Activated CD8-positive, alpha-beta memory T cell treated with anti-CD3 and anti-CD28 coated beads for 48 hours (primary cell): ENCODE measurements at regions not wholly inside any gene's neighbourhood (a gene's known extent, or its start where the extent isn't known, plus 50 kb on each side); places are given as distances from the start of the nearest gene placed in this dataset.
"Not testable (repeated sequence)": the region's sequence is repeated elsewhere in the genome, so short reads cannot be mapped to it uniquely, and the experiment has no call there.

Experiments
- DNase-seq, 3 experiments: peaks; one replicate each; pipeline ENCODE4 v3.0.0-alpha.2; 2020; ENCODE audit warnings: low read depth in 2 of 3, low spot score in 2 of 3

DNA sequence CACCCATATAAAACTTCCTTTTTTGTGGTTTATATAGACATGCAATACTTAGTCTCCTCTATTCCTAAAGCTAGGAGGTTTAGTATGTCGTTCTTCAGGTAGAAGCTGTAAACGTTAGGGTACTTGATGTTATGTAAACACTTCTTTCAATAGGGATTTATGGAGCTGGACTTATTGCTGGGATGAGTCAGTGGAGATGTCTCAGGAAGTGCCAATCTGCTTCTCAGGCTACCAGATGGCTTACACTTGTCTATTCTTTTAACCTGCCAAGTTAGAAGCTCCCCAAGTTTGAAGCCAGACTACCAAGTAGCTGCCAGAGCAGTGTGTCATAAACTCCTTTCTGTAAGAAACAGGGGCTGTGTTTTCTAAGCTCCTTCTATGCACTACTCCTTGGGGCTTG lies 756.5 kb upstream of the LRRTM1 start:
- DNase-seq: no peak

- no peak for DNase-seq
Observed at GRCh38 chr2:81050580-81051095, 746.1 kb upstream of the LRRTM1 start.

- no peak for DNase-seq
Observed at GRCh38 chr2:81043681-81044080, 739.1 kb upstream of the LRRTM1 start.

DNA sequence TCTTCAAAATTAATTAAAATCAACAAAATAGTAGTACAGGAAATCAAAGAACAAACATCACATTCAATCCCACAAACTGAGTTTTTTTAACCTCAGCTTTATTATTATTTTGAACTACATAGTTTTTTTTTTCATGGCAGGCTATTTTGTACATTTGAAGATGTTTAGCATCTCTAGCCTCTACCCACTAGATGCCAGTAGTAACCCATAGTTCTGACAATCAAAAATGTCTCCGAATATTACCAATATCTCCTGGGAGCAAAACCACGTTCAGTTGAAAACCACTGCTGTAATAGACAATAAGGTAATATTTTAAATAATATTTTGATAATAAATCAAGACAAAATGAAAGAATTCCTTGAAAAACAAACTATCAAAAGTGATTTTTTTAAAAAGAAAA lies 702.6 kb upstream of the LRRTM1 start:
- DNase-seq: no peak

DNA sequence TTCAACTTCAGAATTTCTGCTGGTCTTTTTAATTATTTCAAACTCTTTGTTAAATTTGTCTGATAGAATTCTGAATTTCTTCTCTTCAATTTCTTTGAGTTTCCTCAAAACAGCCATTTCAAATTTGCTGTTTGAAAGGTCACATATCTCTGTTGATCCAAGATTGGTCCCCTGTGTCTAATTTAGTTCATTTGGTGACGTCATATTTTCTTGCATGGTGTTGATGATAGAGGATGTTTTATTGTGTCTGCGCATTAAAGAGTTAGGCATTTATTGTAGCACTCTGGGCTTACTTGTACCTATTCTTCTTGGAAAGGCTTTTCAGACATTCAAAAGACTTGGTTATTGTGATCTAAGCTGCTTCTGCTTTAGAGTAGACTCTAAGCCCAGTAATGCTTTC lies 698.4 kb upstream of the LRRTM1 start:
- DNase-seq: no peak

- DNase-seq: no peak
Observed at GRCh38 chr2:80987466-80987865, 682.9 kb upstream of the LRRTM1 start.

DNA sequence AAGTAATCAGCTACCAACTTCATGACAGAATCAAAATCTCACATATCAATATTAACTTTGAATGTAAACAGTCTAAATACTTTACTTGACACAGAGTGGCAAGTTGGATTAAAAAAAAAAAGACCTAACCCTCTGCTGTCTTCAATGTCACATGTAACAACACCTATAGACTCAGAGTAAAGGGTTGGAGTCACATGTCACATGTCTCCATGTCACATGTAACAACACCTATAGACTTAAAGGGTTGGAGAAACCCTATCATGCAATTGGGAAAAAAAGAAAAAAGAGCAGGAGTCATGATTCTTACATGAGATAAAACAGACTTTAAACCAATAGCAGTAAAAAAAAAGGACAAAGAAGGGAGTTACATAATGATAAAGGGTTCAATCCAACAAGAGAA lies 665.3 kb upstream of the LRRTM1 start:
- no peak for DNase-seq

DNA sequence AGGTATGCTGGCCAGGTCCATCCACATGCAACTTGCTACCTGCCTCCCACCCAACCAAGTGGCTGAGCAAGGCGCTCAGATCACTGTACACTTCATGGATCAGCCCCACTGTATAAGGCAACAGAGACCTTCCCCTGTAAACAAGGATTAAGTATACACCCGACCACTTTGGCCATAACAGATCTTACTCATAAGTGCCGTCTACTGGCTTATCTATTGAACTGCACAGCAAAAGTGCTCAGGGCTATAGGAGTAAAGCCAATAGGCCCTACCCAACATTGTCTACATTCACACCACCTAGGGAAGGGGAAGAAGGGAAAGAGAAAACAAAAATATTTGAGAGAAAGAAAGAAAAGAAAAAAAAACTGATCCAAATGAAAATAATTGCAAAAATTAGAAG lies 663.9 kb upstream of the LRRTM1 start:
- no peak for DNase-seq

GRCh38 chr2:80947601-80948130 lies 643.1 kb upstream of the LRRTM1 start:
- no peak for DNase-seq

DNA sequence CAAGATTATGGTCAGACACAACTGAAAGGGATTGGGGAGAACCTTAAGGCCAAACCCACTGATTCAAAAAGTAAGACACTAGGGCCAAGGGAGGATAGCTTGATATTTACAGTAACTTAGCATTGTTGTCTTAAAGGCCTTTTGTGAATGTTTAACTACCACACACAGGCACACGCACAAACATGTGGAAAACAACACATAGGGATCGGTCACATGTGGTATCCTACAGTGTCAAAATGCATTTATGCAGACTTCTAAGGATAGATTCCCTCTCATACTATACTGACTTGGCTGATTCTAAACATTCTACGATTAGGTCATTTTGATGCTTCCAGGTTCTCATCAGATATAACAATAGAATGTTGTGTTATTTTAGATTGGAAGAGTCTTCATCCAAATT lies 638.9 kb upstream of the LRRTM1 start:
- no peak for DNase-seq

GRCh38 chr2:80942766-80943165 lies 638.2 kb upstream of the LRRTM1 start:
- no peak for DNase-seq

- DNase-seq: no peak
Observed at GRCh38 chr2:80938463-80938862, 633.9 kb upstream of the LRRTM1 start.

DNA sequence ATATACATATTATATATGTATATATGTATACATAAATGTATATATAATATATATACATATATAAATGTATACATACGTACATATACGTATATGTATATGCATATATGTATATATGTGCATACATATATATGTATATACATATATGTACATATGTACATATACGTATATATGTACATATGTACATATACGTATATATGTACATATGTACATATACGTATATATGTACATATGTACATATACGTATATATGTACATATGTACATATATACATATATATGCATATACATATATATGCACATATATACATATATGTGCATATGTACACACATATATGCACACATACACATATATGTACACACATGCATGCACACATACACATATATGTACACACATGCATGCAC lies 627.3 kb upstream of the LRRTM1 start:
- not testable (repeated sequence) for DNase-seq

GRCh38 chr2:80930777-80931176 lies 626.2 kb upstream of the LRRTM1 start:
- no peak for DNase-seq

DNA sequence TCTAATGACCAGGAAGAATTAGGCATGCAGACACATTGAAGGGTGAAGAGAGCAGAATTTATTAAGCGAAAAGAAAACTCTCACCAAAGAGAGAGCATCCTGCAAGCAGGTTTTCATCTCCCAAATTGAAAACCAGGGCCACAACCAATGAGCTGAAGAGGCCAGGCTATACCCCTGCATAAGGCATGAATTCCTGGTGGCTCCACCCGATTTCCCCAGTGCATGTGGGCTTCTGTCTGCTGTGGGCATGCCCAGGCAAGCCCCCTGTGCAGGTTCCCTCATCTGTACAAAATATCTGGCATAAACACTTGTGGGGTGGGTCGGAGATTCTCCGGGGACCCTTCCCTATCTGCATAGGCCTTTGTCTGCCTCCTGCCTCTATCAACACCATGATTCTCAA lies 621.6 kb upstream of the LRRTM1 start:
- no peak for DNase-seq

DNA sequence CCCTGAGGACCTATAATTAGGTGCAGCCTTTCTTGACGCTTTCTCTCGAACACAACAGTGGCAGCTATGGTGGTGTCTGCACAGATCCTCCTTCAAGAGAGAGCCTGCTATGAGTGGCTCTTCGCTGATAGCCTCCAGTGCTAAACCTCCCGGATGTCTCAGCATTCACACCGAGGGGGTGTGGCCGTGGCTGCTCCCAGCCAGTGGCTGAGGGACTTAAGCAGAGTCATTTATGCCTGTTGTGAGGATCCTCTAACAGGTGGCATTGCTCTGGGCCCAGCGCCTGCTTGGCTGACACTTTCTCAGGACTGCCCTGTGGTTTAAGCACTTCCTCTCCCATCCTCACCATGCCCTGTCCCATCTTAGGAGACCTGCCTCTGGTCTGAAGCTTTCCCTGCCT lies 592.0 kb upstream of the LRRTM1 start:
- DNase-seq: no peak

GRCh38 chr2:80894486-80894885 lies 589.9 kb upstream of the LRRTM1 start:
- no peak for DNase-seq

GRCh38 chr2:80893711-80894110 lies 589.2 kb upstream of the LRRTM1 start:
- no peak for DNase-seq

- DNase-seq: no peak
Observed at GRCh38 chr2:80889009-80889408, 584.5 kb upstream of the LRRTM1 start.

DNA sequence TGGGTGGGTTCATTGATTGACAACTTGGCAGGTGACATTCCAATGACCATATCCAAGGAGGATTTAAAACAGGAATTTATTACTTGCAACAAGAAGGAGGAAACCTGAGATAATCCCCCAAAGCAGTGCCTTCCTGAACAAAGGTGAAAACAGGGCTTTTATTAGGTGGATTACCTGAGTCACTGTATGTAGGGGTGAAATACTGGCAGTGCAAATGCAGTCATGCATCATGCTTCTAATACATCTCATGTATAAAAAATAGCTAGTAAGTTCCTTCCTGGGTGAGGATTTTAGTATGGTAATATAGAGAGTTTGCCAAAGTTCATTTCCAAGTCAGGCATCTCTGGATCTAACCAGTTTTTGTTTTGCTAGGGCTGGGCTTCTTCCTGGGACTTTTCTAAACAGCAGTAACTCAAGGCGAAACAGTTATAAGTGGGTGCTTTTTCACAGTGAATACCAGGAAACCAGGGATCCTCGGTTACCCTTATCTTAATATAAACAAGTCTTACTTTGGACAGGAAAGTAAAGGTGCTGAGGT lies 583.4 kb upstream of the LRRTM1 start:
- DNase-seq: no peak

DNA sequence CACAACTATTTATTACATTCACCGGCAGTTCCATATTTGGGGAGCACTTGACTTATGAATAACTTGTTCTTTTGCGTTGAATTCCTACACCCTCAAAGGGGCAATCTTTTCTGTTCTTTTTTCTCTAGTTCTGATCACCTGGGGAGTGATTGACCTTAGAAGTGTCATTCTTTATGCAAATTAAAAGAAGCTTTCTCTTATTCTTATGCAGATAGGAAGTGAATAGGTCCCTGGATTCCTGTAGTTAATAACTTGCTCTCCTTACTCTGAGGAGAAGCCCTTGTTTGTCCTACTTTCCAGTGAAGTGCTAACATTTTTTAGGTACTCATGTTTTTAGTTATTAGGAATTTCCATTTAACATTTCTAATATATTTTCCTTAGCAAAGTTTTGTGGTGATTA lies 569.8 kb upstream of the LRRTM1 start:
- no peak for DNase-seq

GRCh38 chr2:80869858-80870438 lies 565.4 kb upstream of the LRRTM1 start:
- DNase-seq: no peak

GRCh38 chr2:80863147-80863714 lies 558.7 kb upstream of the LRRTM1 start:
- no peak for DNase-seq
